Spleen (tissue), 7 donors: ENCODE measurements at regions not wholly inside any gene's neighbourhood (a gene's known extent, or its start where the extent isn't known, plus 50 kb on each side); places are given as distances from the start of the nearest gene placed in this dataset.

ENCODE experiments used
- CTCF ChIP-seq, 11 experiments: fragments of 200-600 bp in 7 of 11; fragments of 450-650 bp in 4 of 11; sonication (generic) in 4 of 11; IDR thresholded peaks in 8 of 11; conservative IDR thresholded peaks in 3 of 11; 1 replicate in 7 of 11; 2 replicates in 4 of 11; pipeline versions ENCODE4 v1.4.0 to v1.8.0; 2016 to 2021; ENCODE audit warnings: antibody characterized with exemption in 11 of 11, inconsistent platforms in 4 of 11, mild to moderate bottlenecking in 1 of 11
- POLR2A ChIP-seq, 3 donors: fragments of 450-650 bp; IDR thresholded peaks; one replicate each; pipeline ENCODE4 v1.5.1; 2017; ENCODE audit warnings: antibody characterized with exemption in 3 of 3, mild to moderate bottlenecking in 1 of 3
- POLR2AphosphoS5 ChIP-seq, 3 donors: sonication (generic); formaldehyde crosslinking; IDR thresholded peaks; one replicate each; pipeline ENCODE4 v1.5.1; 2017; ENCODE audit warnings: antibody characterized with exemption in 3 of 3
- donor health status: DM: no; HTN: no; CAD: no; lungs with moderate emphysema.
- donor health status: DM: no; HTN: no; CAD: no.
- donor health status: DM: no; HTN: no; CAD: no.

DNA sequence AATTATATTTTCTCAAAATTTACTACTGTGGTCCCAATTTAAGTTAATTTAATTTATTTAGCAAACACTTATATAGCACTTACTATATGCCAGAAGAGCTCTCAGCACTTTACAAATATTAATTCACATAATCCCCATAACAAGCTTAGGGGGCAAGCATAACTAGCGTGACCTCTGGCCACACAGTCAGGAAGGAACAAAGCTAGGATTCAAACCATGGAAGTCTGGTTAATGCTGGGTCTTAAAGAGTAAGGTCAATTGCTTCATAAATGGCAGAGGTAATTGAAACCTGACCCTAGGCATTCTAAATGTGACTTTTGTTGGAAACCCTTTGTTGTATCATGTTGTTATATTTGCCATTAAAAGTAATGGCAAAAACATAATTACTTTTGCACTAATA is 279.5 kb upstream of the EMCN start:
- no peak for TF ChIP-seq POLR2AphosphoS5 (IDR thresholded peaks at IDR 0.05)
- no peak for TF ChIP-seq CTCF (IDR thresholded peaks at IDR 0.05 in 8 of 11, conservative IDR thresholded peaks at IDR 0.05 in 3 of 11)
- no peak for TF ChIP-seq POLR2A (IDR thresholded peaks at IDR 0.05)
